ENCODE measurements at regions not wholly inside any gene's neighbourhood (a gene's known extent, or its start where the extent isn't known, plus 50 kb on each side); places are given as distances from the start of the nearest gene placed in this dataset.

GRCh38 chr10:9645928-9646600, 1371.6 kb upstream of the CELF2 start:
- TF ChIP-seq CTCF (conservative IDR thresholded peaks at IDR 0.05 in 1 of 2, IDR thresholded peaks at IDR 0.05 in 1 of 2; ENCODE audit: extremely low read depth in 1 of 2, insufficient read depth in 1 of 2, low read depth in 1 of 2, low read length in 2 of 2) (no peak), EZH2 (IDR thresholded peaks at IDR 0.05; ENCODE audit: borderline replicate concordance, low read length) (no peak)

Measured in mammary epithelial cell (primary cell).